Anterior cingulate cortex (tissue), 58 donors: ENCODE measurements at regions not wholly inside any gene's neighbourhood (a gene's known extent, or its start where the extent isn't known, plus 50 kb on each side); places are given as distances from the start of the nearest gene placed in this dataset.
"Not testable (repeated sequence)": the region's sequence is repeated elsewhere in the genome, so short reads cannot be mapped to it uniquely, and the experiment has no call there.

ENCODE experiments used
- DNase-seq, 58 donors: peaks; one replicate each; lab custom pipeline; 2025; lab: John Stamatoyannopoulos, UW

GRCh38 chr1:59183749-59184317 lies 113.1 kb upstream of the FGGY start:
- DNase-seq, result no peak

- DNase-seq, result no peak
These were observed 112.5 kb upstream of the FGGY start for GRCh38 chr1:59184365-59184905.

GRCh38 chr1:59185163-59185860 lies 111.6 kb upstream of the FGGY start:
- DNase-seq, result no peak

- no peak for DNase-seq
These were observed 110.2 kb upstream of the FGGY start for GRCh38 chr1:59186656-59187055.

- DNase-seq, result no peak
These were observed 108.3 kb upstream of the FGGY start for GRCh38 chr1:59188413-59189213.

- DNase-seq, result no peak
These were observed 103.3 kb upstream of the FGGY start for GRCh38 chr1:59193443-59194093.

GRCh38 chr1:59194621-59195020 lies 102.3 kb upstream of the FGGY start:
- DNase-seq, result no peak

GRCh38 chr1:59195151-59195550 lies 101.7 kb upstream of the FGGY start:
- no peak for DNase-seq

GRCh38 chr1:59198564-59198963 lies 98.3 kb upstream of the FGGY start:
- no peak for DNase-seq

- DNase-seq, result no peak
These were observed 97.7 kb upstream of the FGGY start for GRCh38 chr1:59199147-59199546.

GRCh38 chr1:59199719-59200376 lies 97.0 kb upstream of the FGGY start:
- DNase-seq, result no peak

GRCh38 chr1:59201341-59201740 lies 95.6 kb upstream of the FGGY start:
- DNase-seq, result no peak

GRCh38 chr1:59202455-59202854 lies 94.4 kb upstream of the FGGY start:
- DNase-seq, result no peak

- peak in 7 of 58 donors; percentile 0 to 8 (median 6) for DNase-seq
These were observed 92.9 kb upstream of the FGGY start for GRCh38 chr1:59204001-59204400.

GRCh38 chr1:59206616-59207015 lies 90.3 kb upstream of the FGGY start:
- not testable (repeated sequence) for DNase-seq

GRCh38 chr1:59210430-59210829 lies 86.5 kb upstream of the FGGY start:
- DNase-seq, result not testable (repeated sequence)

- DNase-seq, result no peak
These were observed 84.2 kb upstream of the FGGY start for GRCh38 chr1:59212706-59213105.

- no peak for DNase-seq
These were observed 82.4 kb upstream of the FGGY start for GRCh38 chr1:59214248-59215208.

GRCh38 chr1:59215766-59216291 lies 81.1 kb upstream of the FGGY start:
- no peak for DNase-seq
